ENCODE measurements at regions not wholly inside any gene's neighbourhood (a gene's known extent, or its start where the extent isn't known, plus 50 kb on each side); places are given as distances from the start of the nearest gene placed in this dataset.

DNA sequence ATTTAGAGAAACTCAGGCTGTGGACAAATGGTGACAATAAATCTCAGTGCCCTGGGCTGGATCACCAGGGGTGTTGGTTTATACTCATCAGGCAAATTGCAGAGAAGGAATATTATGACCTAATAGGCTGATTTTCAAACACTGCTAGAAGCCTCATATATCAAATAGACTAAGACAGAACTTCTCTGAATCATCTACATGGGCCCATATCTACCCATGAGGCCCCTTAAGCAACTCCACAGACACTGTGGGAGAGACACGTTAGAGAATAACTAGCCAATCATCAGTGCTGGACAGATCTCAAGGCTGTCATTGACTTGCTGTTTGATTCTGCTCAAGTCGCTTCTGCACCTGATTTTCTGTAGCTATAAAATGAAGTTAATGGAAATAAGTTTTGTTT lies 545.8 kb downstream of the SOX6 start:
- TF ChIP-seq, protein P1, sequence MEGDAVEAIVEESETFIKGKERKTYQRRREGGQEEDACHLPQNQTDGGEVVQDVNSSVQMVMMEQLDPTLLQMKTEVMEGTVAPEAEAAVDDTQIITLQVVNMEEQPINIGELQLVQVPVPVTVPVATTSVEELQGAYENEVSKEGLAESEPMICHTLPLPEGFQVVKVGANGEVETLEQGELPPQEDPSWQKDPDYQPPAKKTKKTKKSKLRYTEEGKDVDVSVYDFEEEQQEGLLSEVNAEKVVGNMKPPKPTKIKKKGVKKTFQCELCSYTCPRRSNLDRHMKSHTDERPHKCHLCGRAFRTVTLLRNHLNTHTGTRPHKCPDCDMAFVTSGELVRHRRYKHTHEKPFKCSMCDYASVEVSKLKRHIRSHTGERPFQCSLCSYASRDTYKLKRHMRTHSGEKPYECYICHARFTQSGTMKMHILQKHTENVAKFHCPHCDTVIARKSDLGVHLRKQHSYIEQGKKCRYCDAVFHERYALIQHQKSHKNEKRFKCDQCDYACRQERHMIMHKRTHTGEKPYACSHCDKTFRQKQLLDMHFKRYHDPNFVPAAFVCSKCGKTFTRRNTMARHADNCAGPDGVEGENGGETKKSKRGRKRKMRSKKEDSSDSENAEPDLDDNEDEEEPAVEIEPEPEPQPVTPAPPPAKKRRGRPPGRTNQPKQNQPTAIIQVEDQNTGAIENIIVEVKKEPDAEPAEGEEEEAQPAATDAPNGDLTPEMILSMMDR (conservative IDR thresholded peaks at IDR 0.05; ENCODE audit: low read depth, low read length), result no peak
- no peak for TF ChIP-seq EZH2 (IDR thresholded peaks at IDR 0.05; ENCODE audit: borderline replicate concordance, low read depth, low read length, poor library complexity, severe bottlenecking)
